ENCODE measurements at regions not wholly inside any gene's neighbourhood (a gene's known extent, or its start where the extent isn't known, plus 50 kb on each side); places are given as distances from the start of the nearest gene placed in this dataset.

DNA sequence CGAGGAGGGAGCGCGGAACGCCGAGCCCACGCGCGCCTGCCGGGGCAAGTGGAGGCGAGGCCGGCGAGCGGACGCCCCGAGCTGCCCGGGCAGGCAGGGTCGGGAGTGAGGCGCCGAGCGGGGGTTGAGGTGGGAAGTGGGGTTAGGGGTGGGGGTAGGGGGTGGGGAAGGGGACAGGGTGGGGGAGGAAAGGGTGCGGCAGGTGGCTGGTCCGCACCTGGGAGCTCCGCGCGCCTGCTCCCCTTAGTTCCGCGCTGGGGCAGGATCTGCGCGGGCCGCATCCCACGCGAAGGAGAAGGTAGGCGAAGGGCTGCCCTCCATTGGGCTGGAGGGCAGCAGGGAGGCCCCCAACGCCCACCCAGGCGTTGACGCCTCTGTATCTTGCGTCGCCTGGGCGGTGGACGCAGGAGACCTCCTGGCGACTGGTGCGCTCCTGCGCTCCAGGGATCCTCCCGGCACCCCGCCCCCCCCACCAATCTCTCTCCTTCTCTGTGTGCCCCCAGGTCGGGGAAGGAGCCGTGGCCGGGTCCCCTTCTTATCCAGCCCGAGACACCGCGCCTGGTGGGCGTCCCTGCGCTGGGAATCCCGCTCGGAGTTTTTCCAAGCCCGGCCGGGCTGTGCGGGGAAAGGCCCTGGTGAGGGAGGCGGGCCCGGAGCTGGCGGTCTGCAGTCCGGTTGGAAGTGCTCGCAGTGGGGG is 51.3 kb upstream of the AMZ2 start:
- intact Hi-C loops (cut with DNase I) = no loop called here
- peak overlapping the region in 2 of 3 donors; percentile 14 to 16 for H3K4me3 ChIP-seq
- TF ChIP-seq, protein P1, sequence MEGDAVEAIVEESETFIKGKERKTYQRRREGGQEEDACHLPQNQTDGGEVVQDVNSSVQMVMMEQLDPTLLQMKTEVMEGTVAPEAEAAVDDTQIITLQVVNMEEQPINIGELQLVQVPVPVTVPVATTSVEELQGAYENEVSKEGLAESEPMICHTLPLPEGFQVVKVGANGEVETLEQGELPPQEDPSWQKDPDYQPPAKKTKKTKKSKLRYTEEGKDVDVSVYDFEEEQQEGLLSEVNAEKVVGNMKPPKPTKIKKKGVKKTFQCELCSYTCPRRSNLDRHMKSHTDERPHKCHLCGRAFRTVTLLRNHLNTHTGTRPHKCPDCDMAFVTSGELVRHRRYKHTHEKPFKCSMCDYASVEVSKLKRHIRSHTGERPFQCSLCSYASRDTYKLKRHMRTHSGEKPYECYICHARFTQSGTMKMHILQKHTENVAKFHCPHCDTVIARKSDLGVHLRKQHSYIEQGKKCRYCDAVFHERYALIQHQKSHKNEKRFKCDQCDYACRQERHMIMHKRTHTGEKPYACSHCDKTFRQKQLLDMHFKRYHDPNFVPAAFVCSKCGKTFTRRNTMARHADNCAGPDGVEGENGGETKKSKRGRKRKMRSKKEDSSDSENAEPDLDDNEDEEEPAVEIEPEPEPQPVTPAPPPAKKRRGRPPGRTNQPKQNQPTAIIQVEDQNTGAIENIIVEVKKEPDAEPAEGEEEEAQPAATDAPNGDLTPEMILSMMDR (IDR thresholded peaks at IDR 0.05) = no peak
- TF ChIP-seq POLR2A (IDR thresholded peaks at IDR 0.05) = no peak
- H3K36me3 ChIP-seq = no peaks in the 10 kb centered on the region
- peaks cover 0 to 17% (median 2%) of the 10 kb centered on the region in 4 donors for H3K4me1 ChIP-seq
- H3K27me3 ChIP-seq = peaks cover 4 to 18% of the 10 kb centered on the region in 2 donors
- H3K27ac ChIP-seq = no peak overlapping the region
- 0% methylated on average over 3 of the region's 63 CpGs for WGBS (ENCODE audit: insufficient coverage, low coverage, low lambda C conversion rate, missing lambda C conversion rate)
- DNase-seq = no peak
- ATAC-seq = peak in 1 of 4 donors; percentile 4
- H3K9me3 ChIP-seq = no peaks in the 10 kb centered on the region

DNA sequence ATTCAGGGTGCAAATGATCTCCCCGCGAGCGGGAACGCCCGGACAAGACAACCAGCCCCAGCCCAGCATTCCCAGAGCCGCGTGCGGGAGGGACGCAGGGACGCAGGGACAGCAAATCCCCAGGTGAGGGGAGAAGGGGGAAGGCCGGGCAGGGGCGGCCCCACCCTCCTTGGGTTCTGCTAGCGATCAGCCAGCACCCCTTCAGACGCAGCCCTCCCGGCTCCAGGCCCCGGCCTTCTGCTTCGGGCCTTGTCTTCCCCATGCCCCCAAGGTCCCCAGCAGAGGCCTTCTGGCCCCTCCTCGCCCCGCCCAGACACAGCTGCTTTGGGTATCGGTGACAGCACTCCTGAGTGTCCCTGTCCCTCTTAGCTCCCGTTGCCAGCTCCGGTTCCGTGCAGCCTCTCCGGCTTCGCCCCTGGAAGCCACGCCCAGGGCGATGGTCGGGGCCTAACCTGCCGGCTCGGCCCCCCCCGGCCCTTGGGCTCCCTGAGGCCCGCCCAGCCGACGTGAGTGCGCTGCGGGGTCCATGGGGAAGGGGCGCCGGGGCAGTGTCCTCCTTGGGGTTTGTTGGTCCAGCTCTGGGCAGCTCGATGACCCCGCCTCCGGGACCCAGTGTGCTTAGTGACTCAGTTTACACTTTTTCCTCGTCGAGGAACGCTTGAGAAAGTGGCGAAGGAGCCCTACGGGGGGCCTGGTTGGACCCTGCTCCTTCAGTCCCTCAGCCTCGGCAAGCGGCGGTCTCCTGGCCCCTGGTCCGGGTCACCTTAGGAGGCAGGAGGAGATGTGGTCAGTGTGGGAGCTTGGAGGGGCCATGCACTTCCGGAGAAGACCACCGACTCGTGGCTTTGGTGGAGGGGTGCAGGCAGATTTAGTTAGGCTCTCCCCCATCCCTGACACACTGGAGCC is 50.5 kb upstream of the AMZ2 start:
- Histone ChIP-seq H3K36me3 (no peaks in the 10 kb centered on the region), H3K27me3 (peaks cover 4 to 18% of the 10 kb centered on the region in 2 donors), H3K4me3 (peak overlapping the region in 1 of 3 donors; percentile 16), H3K9me3 (no peaks in the 10 kb centered on the region), H3K27ac (no peak overlapping the region), H3K4me1 (peaks cover 0 to 17% (median 2%) of the 10 kb centered on the region in 4 donors)
- ATAC-seq (peak in 1 of 4 donors; percentile 6), DNase-seq (peak in 1 of 3 donors; percentile 30)
- intact Hi-C loops (cut with DNase I) = no loop called here
- TF ChIP-seq, protein P1 (IDR thresholded peaks at IDR 0.05) = no peak
- TF ChIP-seq POLR2A (IDR thresholded peaks at IDR 0.05) = no peak
- WGBS (ENCODE audit: insufficient coverage, low coverage, low lambda C conversion rate, missing lambda C conversion rate) = 3% methylated on average over 20 of the region's 53 CpGs

DNA sequence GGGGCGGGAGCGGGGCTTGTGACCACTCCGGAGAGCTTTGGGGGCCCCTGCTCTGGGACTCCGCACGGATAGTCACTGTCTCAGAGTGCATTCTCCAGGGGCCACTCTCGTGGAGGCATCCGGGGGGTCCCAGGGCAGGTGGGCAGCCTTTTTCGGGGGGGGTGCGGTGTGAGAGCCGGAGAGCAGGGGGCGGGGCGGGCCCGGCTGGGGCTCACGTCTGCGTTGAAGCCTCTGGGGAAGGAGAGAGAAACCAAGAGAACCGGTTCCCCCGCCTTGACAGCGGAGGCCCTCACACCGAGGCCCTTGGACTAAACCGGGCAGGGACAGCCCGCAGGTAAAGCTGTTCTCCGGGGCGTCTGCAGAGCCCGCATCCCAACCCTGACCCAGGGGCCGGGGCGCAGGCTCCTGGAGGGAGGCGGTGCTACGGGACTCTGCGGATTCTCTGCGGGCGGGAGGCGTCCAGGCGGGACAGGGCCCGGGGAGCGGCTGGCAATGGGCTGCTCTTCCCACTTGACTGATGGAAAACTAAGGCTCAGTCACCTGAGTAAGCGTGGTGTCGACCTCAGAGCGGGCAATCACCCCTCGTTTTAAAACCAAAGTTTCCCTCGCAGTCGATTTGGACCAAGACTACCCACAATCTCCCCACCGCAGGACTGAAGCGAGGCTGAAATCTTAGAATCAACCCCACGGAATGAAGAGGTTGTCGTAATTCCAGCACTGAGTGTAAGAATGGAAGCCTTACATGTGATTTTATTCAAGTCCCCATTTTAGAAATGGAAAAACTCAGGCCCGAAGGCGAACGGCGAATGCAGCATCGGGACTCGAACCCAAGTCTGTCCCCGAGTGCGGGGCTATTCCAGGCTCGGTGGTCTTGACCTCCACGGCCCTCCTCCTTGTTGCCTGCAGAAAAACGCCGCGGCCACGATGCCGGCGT is 49.6 kb upstream of the AMZ2 start:
- WGBS (ENCODE audit: insufficient coverage, low coverage, low lambda C conversion rate, missing lambda C conversion rate) = 14% methylated on average over 26 of the region's 61 CpGs
- DNase-seq (no peak), ATAC-seq (no peak)
- Histone ChIP-seq H3K4me3 (no peak overlapping the region), H3K9me3 (no peaks in the 10 kb centered on the region), H3K4me1 (peaks cover 0 to 17% (median 2%) of the 10 kb centered on the region in 4 donors), H3K27ac (no peak overlapping the region), H3K36me3 (no peaks in the 10 kb centered on the region), H3K27me3 (peaks cover 4 to 18% of the 10 kb centered on the region in 2 donors)
- intact Hi-C loops (cut with DNase I) = no loop called here
- TF ChIP-seq POLR2A (IDR thresholded peaks at IDR 0.05) = no peak
- TF ChIP-seq, protein P1 (IDR thresholded peaks at IDR 0.05) = no peak
